Retinal pigment epithelial cell (primary cell): ENCODE measurements at regions not wholly inside any gene's neighbourhood (a gene's known extent, or its start where the extent isn't known, plus 50 kb on each side); places are given as distances from the start of the nearest gene placed in this dataset.
"Not testable (repeated sequence)": the region's sequence is repeated elsewhere in the genome, so short reads cannot be mapped to it uniquely, and the experiment has no call there.

Experiments
- DNase-seq: peaks from one replicate; pipeline ENCODE4 v3.0.0-alpha.2; 2010; ENCODE audit warnings: low read depth
- H3K4me3 ChIP-seq: 2 replicates; pipeline ENCODE4 v1.5.1; 2011; ENCODE audit warnings: mild to moderate bottlenecking, low read length, control low read depth, moderate library complexity
- CTCF ChIP-seq: conservative IDR thresholded peaks from 2 replicates; pipeline ENCODE4 v1.5.1; 2011; ENCODE audit warnings: low read depth, low read length, control low read depth, inconsistent platforms

DNA sequence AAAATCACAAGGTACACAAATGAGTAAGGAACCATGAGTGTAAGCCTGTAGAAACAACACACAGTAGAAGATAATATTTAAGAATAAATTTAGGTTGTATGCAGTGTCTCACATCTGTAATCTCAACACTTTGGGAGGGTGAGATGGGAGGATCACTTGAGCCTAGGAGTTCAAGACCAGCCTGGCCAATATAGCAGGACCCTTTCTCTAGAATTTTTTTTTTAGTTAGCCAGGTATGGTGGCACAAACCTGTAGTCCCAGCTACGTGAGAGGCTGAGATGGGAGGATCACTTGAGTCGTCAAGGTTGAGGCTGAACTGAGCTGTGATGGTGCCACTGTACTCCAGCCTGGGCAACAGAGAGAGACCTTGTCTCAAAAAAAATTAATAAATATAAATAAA is 401.2 kb upstream of the RORB start:
- no peak for TF ChIP-seq CTCF
- DNase-seq = no peak
- H3K4me3 ChIP-seq = no peak overlapping the region

DNA sequence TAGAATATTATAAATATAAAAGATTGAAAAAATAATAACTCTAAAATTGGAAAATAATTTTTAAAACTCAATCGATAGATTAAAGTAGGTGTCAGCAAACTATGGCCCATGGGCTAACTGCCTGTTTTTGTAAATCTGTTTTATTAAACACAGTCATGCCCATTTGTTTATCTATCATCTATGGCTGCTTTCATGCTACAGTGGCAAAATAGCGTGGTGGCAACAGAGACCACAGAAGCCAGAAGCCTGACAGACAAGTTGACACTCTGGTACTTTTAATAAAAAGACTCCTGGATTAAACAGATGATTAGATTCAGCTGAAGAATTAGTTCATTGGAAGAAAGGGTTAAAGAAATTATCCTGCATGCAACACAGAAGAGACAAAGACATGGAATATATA is 400.7 kb upstream of the RORB start:
- no peak for TF ChIP-seq CTCF
- DNase-seq = no peak
- H3K4me3 ChIP-seq = no peak overlapping the region

DNA sequence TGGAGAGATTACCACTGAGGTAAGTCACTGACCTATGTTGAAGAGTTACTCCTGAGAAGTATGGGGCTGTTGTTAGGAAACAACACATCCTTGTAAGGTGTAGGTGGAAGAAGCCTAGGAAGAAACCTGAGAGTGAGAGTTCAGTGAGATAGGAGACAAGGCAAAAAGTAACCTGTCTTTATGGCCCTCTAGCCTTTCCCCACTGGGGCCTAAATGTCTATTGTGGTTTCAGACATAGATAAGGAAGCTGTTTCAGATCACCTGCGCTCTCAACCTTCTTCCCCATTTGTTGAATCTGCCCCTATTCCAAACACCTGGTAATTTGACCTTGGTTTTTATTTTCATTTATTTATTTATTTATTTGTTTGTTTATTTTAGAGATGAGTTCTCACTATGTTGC is 397.1 kb upstream of the RORB start:
- no peak for TF ChIP-seq CTCF
- no peak overlapping the region for H3K4me3 ChIP-seq
- no peak for DNase-seq

GRCh38 chr9:74102148-74102547 is 395.0 kb upstream of the RORB start:
- DNase-seq = not testable (repeated sequence)

DNA sequence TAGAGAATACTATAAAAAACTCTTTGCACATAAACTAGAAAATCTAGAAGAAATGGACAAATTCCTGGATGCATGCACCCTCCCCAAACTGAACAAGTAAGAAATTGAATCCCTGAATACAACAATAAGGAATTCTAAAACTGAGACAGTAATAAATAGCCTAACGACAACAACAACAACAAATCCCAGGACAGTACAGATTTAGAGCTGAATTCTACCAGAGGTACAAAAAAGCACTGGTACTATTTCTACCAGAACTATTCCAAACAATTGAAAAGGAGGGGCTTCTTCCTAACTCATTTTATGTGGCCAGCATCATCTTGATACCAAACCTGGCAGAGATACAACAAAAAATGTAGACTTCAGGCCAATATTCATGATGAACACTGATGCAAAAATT is 394.4 kb upstream of the RORB start:
- DNase-seq = no peak
- H3K4me3 ChIP-seq = no peak overlapping the region
- TF ChIP-seq CTCF = no peak

More at GRCh38 chr9:74102148-74102547, 395.0 kb upstream of the RORB start:
- H3K4me3 ChIP-seq = not testable (repeated sequence)

- no peak for TF ChIP-seq CTCF
- H3K4me3 ChIP-seq = no peak overlapping the region
- DNase-seq = no peak
These were observed 389.4 kb upstream of the RORB start for GRCh38 chr9:74107692-74108091.

GRCh38 chr9:74115976-74116375 is 381.2 kb upstream of the RORB start:
- H3K4me3 ChIP-seq = no peak overlapping the region
- no peak for DNase-seq
- no peak for TF ChIP-seq CTCF

GRCh38 chr9:74117151-74117550 is 380.0 kb upstream of the RORB start:
- H3K4me3 ChIP-seq = no peak overlapping the region
- DNase-seq = no peak
- no peak for TF ChIP-seq CTCF
